ENCODE measurements at regions not wholly inside any gene's neighbourhood (a gene's known extent, or its start where the extent isn't known, plus 50 kb on each side); places are given as distances from the start of the nearest gene placed in this dataset.

DNA sequence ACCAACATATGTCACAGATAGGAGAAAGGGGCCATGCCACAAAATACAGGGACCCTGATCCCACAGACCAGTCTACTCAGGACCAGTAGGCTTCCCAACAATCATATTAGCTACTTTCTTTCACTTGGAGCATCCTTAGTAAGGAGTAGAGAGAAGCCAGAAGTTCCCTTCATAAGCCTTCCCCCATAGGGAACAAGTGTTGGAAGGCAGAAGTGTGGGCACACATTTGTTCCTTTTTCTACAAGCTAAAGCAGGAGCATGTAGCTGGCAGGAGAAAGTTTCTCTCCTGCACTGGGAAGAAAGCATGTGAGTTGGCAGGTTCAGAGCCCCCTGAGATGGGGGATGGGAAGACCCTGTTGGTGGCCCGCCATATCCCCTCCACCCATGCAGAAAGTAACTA, 165.4 kb downstream of the KCTD12 start:
- Mint-ChIP-seq H3K4me3 (ENCODE audit: unreplicated experiment) (no peak overlapping the region), H3K27me3 (ENCODE audit: unreplicated experiment) (peaks cover 3% of the 10 kb centered on the region), H3K27ac (ENCODE audit: unreplicated experiment) (no peak overlapping the region), H3K36me3 (ENCODE audit: unreplicated experiment) (no peaks in the 10 kb centered on the region), H3K4me1 (ENCODE audit: unreplicated experiment) (peaks cover 19% of the 10 kb centered on the region), H3K9me3 (ENCODE audit: unreplicated experiment) (no peaks in the 10 kb centered on the region)
- DNase-seq (ENCODE audit: extremely low spot score, unreplicated experiment), result no peak
- TF ChIP-seq, protein P1, sequence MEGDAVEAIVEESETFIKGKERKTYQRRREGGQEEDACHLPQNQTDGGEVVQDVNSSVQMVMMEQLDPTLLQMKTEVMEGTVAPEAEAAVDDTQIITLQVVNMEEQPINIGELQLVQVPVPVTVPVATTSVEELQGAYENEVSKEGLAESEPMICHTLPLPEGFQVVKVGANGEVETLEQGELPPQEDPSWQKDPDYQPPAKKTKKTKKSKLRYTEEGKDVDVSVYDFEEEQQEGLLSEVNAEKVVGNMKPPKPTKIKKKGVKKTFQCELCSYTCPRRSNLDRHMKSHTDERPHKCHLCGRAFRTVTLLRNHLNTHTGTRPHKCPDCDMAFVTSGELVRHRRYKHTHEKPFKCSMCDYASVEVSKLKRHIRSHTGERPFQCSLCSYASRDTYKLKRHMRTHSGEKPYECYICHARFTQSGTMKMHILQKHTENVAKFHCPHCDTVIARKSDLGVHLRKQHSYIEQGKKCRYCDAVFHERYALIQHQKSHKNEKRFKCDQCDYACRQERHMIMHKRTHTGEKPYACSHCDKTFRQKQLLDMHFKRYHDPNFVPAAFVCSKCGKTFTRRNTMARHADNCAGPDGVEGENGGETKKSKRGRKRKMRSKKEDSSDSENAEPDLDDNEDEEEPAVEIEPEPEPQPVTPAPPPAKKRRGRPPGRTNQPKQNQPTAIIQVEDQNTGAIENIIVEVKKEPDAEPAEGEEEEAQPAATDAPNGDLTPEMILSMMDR (IDR thresholded peaks at IDR 0.05), result no peak

- Mint-ChIP-seq H3K9me3 (ENCODE audit: unreplicated experiment) (no peaks in the 10 kb centered on the region), H3K4me1 (ENCODE audit: unreplicated experiment) (peaks cover 19% of the 10 kb centered on the region), H3K27me3 (ENCODE audit: unreplicated experiment) (peaks cover 3% of the 10 kb centered on the region), H3K4me3 (ENCODE audit: unreplicated experiment) (no peak overlapping the region), H3K36me3 (ENCODE audit: unreplicated experiment) (no peaks in the 10 kb centered on the region), H3K27ac (ENCODE audit: unreplicated experiment) (no peak overlapping the region)
- DNase-seq (ENCODE audit: extremely low spot score, unreplicated experiment), result no peak
- TF ChIP-seq, protein P1 (IDR thresholded peaks at IDR 0.05), result no peak
These were observed 165.8 kb downstream of the KCTD12 start for GRCh38 chr13:76720416-76720815.

GRCh38 chr13:76719955-76720354, 166.2 kb downstream of the KCTD12 start:
- Mint-ChIP-seq H3K27me3 (ENCODE audit: unreplicated experiment) (peaks cover 3% of the 10 kb centered on the region), H3K27ac (ENCODE audit: unreplicated experiment) (no peak overlapping the region), H3K4me1 (ENCODE audit: unreplicated experiment) (peaks cover 19% of the 10 kb centered on the region), H3K36me3 (ENCODE audit: unreplicated experiment) (no peaks in the 10 kb centered on the region), H3K9me3 (ENCODE audit: unreplicated experiment) (no peaks in the 10 kb centered on the region), H3K4me3 (ENCODE audit: unreplicated experiment) (no peak overlapping the region)
- no peak for DNase-seq (ENCODE audit: extremely low spot score, unreplicated experiment)
- TF ChIP-seq, protein P1 (IDR thresholded peaks at IDR 0.05), result no peak

- Mint-ChIP-seq H3K4me1 (ENCODE audit: unreplicated experiment) (peaks cover 24% of the 10 kb centered on the region), H3K27ac (ENCODE audit: unreplicated experiment) (no peak overlapping the region), H3K9me3 (ENCODE audit: unreplicated experiment) (no peaks in the 10 kb centered on the region), H3K27me3 (ENCODE audit: unreplicated experiment) (peaks cover 3% of the 10 kb centered on the region), H3K36me3 (ENCODE audit: unreplicated experiment) (no peaks in the 10 kb centered on the region), H3K4me3 (ENCODE audit: unreplicated experiment) (no peak overlapping the region)
- TF ChIP-seq, protein P1 (IDR thresholded peaks at IDR 0.05), result no peak
- no peak for DNase-seq (ENCODE audit: extremely low spot score, unreplicated experiment)
These were observed 169.1 kb downstream of the KCTD12 start for GRCh38 chr13:76717092-76717491.

GRCh38 chr13:76715621-76716020, 170.6 kb downstream of the KCTD12 start:
- H3K27ac Mint-ChIP-seq (ENCODE audit: unreplicated experiment), result peak overlapping the region; percentile 66
- H3K4me3 Mint-ChIP-seq (ENCODE audit: unreplicated experiment), result no peak overlapping the region
- peaks cover 3% of the 10 kb centered on the region for H3K27me3 Mint-ChIP-seq (ENCODE audit: unreplicated experiment)
- H3K4me1 Mint-ChIP-seq (ENCODE audit: unreplicated experiment), result peaks cover 38% of the 10 kb centered on the region
- no peaks in the 10 kb centered on the region for H3K36me3 Mint-ChIP-seq (ENCODE audit: unreplicated experiment)
- no peak for DNase-seq (ENCODE audit: extremely low spot score, unreplicated experiment)
- H3K9me3 Mint-ChIP-seq (ENCODE audit: unreplicated experiment), result no peaks in the 10 kb centered on the region
- TF ChIP-seq, protein P1 (IDR thresholded peaks at IDR 0.05), result no peak
